ENCODE measurements at regions not wholly inside any gene's neighbourhood (a gene's known extent, or its start where the extent isn't known, plus 50 kb on each side); places are given as distances from the start of the nearest gene placed in this dataset.

DNA sequence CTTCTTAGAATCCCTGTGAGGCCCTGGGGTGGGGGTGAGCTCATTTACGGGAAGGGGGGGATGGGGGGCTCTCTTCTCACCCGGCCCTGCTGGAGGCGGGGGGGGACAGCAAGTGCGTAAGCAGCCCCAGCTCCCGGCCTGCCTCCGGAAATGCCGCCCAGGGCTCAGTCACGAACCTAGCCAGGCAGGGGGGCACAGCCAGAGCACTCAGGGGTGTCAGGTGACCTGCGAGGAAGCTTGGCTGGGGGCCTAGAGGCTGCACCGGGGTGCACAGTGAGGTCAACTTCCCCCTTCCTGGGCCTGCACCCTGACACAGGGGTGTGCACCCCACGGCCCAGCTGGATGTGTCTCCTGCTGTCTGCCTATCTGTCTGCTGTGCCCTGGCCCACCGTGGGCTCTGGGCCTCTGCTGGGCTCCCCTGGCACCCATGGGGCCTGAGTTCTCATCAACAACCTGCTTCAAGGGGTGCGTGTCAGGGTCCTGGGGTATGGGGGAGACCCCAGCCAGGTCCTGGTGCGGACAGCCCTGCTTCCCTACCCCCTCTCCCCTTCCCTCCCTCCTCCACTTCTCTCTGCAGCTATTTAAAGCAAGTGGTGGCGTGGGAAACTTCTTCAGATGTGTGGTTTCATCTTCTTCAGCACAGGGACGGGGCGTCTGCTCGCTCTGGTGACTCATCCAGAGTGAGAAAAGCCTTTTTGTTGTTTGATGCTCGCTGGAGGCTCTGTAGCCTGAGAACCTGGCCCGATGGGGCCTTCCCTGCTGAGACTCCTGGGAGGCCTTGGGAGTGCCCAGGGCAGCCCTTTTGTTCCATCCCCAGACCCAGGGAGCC lies 92.5 kb upstream of the RUNX3 start:
- Histone ChIP-seq H3K36me3 (replicated peaks) (no peaks in the 10 kb centered on the region), H3K4me3 (ENCODE audit: low read depth, low read length) (peak overlapping the region; percentile 32), H3K27me3 (replicated peaks) (no peaks in the 10 kb centered on the region), H3K27ac (peak overlapping the region; percentile 100)
- TF ChIP-seq, protein P1, sequence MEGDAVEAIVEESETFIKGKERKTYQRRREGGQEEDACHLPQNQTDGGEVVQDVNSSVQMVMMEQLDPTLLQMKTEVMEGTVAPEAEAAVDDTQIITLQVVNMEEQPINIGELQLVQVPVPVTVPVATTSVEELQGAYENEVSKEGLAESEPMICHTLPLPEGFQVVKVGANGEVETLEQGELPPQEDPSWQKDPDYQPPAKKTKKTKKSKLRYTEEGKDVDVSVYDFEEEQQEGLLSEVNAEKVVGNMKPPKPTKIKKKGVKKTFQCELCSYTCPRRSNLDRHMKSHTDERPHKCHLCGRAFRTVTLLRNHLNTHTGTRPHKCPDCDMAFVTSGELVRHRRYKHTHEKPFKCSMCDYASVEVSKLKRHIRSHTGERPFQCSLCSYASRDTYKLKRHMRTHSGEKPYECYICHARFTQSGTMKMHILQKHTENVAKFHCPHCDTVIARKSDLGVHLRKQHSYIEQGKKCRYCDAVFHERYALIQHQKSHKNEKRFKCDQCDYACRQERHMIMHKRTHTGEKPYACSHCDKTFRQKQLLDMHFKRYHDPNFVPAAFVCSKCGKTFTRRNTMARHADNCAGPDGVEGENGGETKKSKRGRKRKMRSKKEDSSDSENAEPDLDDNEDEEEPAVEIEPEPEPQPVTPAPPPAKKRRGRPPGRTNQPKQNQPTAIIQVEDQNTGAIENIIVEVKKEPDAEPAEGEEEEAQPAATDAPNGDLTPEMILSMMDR (IDR thresholded peaks at IDR 0.05; ENCODE audit: low read depth, low read length, missing control alignments) = no peak
- in situ Hi-C loops (cut with HindIII; ENCODE audit: low pct_ligation_motif_present, low sequenced_read_pairs) = no loop called here
- peak; percentile 99 for DNase-seq

DNA sequence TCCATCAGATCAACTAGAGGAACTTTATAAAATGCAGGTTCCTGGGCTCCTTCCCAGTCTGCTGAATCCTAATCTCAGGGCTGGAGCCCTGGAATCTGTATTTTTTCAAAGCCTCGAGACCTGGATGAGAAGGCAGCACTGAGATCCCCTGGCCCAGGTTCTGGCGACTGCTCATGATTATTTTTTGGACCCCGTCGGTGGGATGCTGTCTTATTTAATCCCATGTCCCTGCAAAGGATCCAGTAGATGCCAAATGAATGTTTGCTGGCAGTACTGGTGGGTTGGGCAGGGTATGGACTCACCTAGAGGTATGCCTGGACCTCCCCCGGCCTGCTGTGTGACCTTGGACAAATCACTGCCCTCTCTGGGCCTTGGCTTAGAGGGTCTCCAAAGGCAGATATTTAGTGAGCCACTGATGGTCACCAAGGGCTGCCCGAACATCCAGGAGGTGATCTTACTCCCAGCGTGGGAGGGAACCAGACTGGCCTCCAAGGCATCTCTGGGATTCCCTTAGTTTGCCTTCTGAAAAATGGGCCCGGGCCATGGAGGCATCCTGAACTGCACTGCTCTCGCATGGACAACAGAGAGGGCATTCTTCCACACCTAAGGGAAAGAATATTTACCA lies 91.6 kb upstream of the RUNX3 start:
- Histone ChIP-seq H3K27ac (peak overlapping the region; percentile 67), H3K36me3 (replicated peaks) (no peaks in the 10 kb centered on the region), H3K27me3 (replicated peaks) (no peaks in the 10 kb centered on the region), H3K4me3 (ENCODE audit: low read depth, low read length) (no peak overlapping the region)
- DNase-seq = no peak
- in situ Hi-C loops (cut with HindIII; ENCODE audit: low pct_ligation_motif_present, low sequenced_read_pairs) = no loop called here
- TF ChIP-seq, protein P1 (IDR thresholded peaks at IDR 0.05; ENCODE audit: low read depth, low read length, missing control alignments) = no peak

DNA sequence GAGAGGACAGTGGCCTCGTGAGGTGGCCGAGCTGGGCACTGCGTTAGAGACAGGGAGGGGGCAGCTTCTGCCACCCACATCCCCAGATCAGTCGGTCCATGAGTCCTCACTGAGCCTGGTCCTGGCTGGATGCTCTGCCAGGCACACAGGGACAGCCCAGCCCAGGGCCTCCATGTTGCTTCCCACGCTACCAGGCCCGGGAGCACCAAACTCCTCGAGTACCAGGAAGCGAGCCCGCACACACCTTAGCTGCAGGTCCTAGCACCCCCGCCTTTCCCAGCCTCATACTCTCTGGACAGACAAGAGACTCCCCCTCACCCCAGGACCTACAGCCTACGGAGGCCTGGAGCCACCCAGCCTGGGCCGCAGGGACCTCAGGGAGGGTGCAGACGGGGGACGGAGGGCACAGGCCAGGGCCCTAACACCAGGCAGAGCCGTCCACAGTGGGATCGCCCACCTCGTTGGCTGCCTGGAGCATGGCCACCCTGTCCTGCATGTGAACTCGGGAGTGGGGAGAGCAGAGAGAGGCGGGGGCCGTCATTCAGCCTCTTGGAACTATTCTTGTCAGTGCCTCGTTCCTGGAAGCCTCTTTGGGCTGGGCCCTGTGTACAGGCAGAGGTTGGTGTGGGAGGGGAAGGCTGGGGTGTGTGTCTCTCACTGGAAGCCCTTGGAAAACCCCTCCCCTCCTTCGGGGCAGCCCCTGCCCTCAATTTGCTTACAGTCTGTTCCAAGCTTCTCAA lies 90.9 kb upstream of the RUNX3 start:
- Histone ChIP-seq H3K36me3 (replicated peaks) (no peaks in the 10 kb centered on the region), H3K27ac (peak overlapping the region; percentile 67), H3K27me3 (replicated peaks) (no peaks in the 10 kb centered on the region), H3K4me3 (ENCODE audit: low read depth, low read length) (no peak overlapping the region)
- TF ChIP-seq, protein P1 (IDR thresholded peaks at IDR 0.05; ENCODE audit: low read depth, low read length, missing control alignments) = no peak
- in situ Hi-C loops (cut with HindIII; ENCODE audit: low pct_ligation_motif_present, low sequenced_read_pairs) = no loop called here
- no peak for DNase-seq

DNA sequence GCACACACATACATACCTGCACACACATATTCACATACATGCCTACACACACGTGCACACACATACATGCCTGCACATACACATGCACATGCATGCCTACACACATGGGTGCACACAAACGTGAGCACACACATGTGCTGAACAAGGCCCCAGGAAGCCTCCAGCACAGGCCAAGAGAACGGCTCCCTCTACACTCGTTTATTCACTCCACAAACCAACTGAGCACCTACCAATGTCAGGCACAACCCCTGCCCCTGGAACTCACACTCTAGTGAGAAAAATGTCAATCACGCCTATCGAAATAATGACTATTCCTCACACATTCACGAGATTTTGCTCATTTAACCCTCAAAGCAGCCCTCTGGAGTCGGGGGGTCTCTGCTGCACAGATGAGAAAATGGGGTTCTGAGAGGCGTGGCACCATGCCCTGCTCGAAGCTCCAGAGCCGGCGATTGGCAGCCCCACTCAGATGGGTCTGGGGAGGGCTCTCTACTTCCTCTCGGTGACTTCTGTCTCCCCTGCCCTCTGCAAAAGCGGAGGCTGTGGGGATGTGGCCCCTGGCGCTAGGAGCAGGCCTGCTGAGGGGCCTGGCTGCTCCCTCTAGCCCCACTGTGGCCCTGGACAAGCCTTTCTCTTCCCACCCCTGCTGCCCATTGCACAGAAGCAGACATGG lies 90.2 kb upstream of the RUNX3 start:
- no peaks in the 10 kb centered on the region for H3K27me3 ChIP-seq (replicated peaks)
- TF ChIP-seq, protein P1 (IDR thresholded peaks at IDR 0.05; ENCODE audit: low read depth, low read length, missing control alignments) = no peak

DNA sequence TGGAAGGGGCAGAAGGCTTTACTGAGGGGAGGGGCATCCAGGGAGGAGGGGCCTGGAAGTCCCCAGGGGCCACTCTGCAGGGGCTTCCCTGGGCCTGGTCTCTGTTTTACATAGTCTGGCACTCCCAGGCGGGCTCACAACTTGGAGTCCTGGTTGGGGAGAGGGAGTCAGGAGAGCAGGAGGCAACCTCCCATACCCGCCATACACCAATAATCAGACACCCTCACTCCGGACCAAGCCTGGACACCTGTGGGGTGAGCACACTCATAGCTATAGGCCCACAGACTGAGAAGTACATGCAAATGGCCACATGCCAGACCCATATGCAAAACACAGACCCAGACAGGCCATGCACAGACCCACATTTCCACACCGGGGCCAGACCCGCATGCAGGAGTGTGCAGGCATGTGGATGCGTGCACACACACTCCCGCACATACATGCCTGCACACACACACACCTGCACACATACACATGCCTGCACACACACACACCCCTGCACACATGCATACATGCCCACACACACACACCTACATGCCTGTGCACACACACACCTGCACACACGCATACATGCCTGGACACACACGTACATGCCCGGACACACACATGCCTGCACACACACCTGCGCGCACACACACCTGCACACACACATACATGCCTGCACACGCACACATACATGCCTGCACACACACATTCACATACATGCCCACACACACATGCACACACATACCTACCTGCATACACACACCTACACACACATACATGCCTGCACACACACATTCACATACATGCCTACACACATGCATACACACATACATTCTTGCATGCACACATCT lies 89.5 kb upstream of the RUNX3 start:
- H3K4me3 ChIP-seq (ENCODE audit: low read depth, low read length) = no peak overlapping the region
- no peaks in the 10 kb centered on the region for H3K36me3 ChIP-seq (replicated peaks)
- TF ChIP-seq, protein P1 (IDR thresholded peaks at IDR 0.05; ENCODE audit: low read depth, low read length, missing control alignments) = no peak
- H3K27me3 ChIP-seq (replicated peaks) = no peaks in the 10 kb centered on the region
- DNase-seq = no peak
- in situ Hi-C loops (cut with HindIII; ENCODE audit: low pct_ligation_motif_present, low sequenced_read_pairs) = no loop called here
- no peak overlapping the region for H3K27ac ChIP-seq

More for the DNA sequence above, 90.2 kb upstream of the RUNX3 start:
- H3K4me3 ChIP-seq (ENCODE audit: low read depth, low read length) = no peak overlapping the region
- DNase-seq = no peak
- in situ Hi-C loops (cut with HindIII; ENCODE audit: low pct_ligation_motif_present, low sequenced_read_pairs) = no loop called here
- no peak overlapping the region for H3K27ac ChIP-seq
- H3K36me3 ChIP-seq (replicated peaks) = no peaks in the 10 kb centered on the region
